Esophagus muscularis mucosa (tissue), 4 donors: ENCODE measurements at regions not wholly inside any gene's neighbourhood (a gene's known extent, or its start where the extent isn't known, plus 50 kb on each side); places are given as distances from the start of the nearest gene placed in this dataset.
"Not testable (repeated sequence)": the region's sequence is repeated elsewhere in the genome, so short reads cannot be mapped to it uniquely, and the experiment has no call there.

Experiments used
- EP300 ChIP-seq: sonication (generic); formaldehyde crosslinking; IDR thresholded peaks from one replicate; pipeline ENCODE4 v1.6.1; 2017; ENCODE audit warnings: antibody characterized with exemption
- POLR2A ChIP-seq: fragments of 450-650 bp; IDR thresholded peaks from one replicate; pipeline ENCODE4 v1.6.1; 2017; ENCODE audit warnings: antibody characterized with exemption, moderate library complexity, mild to moderate bottlenecking, low read depth
- TF ChIP-seq, protein P1 (sequence below), 3 experiments: fragments of 200-600 bp in 2 of 3; fragments of 450-650 bp in 1 of 3; sonication (generic) in 2 of 3; IDR thresholded peaks; one replicate each; pipeline ENCODE4 v1.5.1; 2017 to 2019; ENCODE audit warnings: antibody characterized with exemption in 3 of 3, mild to moderate bottlenecking in 2 of 3, moderate library complexity in 1 of 3

DNA sequence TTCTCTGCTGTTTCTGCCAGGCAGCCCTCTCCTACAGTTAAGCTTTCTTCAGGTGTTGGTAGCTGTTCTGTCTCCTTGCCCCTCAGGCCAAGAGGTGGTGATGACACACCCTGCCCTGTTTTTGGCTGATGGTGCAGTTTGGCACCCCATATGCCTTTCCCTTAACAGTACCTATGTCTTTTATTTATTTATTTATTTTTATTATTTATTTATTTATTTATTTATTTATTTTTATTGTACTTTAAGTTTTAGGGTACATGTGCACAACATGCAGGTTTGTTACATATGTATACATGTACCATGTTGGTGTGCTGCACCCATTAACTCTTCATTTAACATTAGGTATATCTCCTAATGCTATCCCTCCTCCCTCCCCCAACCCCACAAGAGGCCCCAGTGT is 555.8 kb upstream of the NBEA start:
- TF ChIP-seq, protein P1, sequence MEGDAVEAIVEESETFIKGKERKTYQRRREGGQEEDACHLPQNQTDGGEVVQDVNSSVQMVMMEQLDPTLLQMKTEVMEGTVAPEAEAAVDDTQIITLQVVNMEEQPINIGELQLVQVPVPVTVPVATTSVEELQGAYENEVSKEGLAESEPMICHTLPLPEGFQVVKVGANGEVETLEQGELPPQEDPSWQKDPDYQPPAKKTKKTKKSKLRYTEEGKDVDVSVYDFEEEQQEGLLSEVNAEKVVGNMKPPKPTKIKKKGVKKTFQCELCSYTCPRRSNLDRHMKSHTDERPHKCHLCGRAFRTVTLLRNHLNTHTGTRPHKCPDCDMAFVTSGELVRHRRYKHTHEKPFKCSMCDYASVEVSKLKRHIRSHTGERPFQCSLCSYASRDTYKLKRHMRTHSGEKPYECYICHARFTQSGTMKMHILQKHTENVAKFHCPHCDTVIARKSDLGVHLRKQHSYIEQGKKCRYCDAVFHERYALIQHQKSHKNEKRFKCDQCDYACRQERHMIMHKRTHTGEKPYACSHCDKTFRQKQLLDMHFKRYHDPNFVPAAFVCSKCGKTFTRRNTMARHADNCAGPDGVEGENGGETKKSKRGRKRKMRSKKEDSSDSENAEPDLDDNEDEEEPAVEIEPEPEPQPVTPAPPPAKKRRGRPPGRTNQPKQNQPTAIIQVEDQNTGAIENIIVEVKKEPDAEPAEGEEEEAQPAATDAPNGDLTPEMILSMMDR (IDR thresholded peaks at IDR 0.05): not testable (repeated sequence)
- TF ChIP-seq POLR2A, EP300: not testable (repeated sequence)
